Upper lobe of left lung (tissue), 6 donors: ENCODE measurements at regions not wholly inside any gene's neighbourhood (a gene's known extent, or its start where the extent isn't known, plus 50 kb on each side); places are given as distances from the start of the nearest gene placed in this dataset.

Source experiments
- ATAC-seq, 2 donors: fragments of 200-7000 bp; cut with Tn5 transposase; one replicate each; pipeline ENCODE4 v1.9.1; 2022; ENCODE audit warnings: mild to moderate bottlenecking in 2 of 2, moderate library complexity in 2 of 2; ENCODE audit not compliant: low FRiP score in 2 of 2
- DNase-seq, 2 donors: peaks; one replicate each; pipeline ENCODE4 v3.0.0-alpha.2; 2019 to 2020
- H3K27ac ChIP-seq, 4 donors: fragments of 200-600 bp; sonication (generic); one replicate each; pipeline ENCODE4 v1.5.1; 2016 to 2019
- H3K27me3 ChIP-seq, 4 donors: fragments of 200-600 bp; sonication (generic); one replicate each; pipeline ENCODE4 v1.5.1; 2017 to 2019
- H3K36me3 ChIP-seq, 4 donors: fragments of 200-600 bp; sonication (generic); one replicate each; pipeline ENCODE4 v1.5.1; 2016 to 2019
- H3K4me1 ChIP-seq, 4 donors: fragments of 200-600 bp; sonication (generic); one replicate each; pipeline ENCODE4 v1.5.1; 2018 to 2019
- H3K4me3 ChIP-seq, 4 donors: fragments of 200-600 bp; sonication (generic); one replicate each; pipeline ENCODE4 v1.5.1; 2017 to 2019; ENCODE audit warnings: mild to moderate bottlenecking in 2 of 4, moderate library complexity in 1 of 4
- H3K9me3 ChIP-seq, 4 donors: fragments of 200-600 bp; sonication (generic); one replicate each; pipeline ENCODE4 v1.5.1; 2018 to 2019
- CTCF ChIP-seq, 6 experiments: fragments of 450-650 bp in 4 of 6; fragments of 200-600 bp in 2 of 6; sonication (generic) in 2 of 6; IDR thresholded peaks; one replicate each; pipeline ENCODE4 v1.5.1; 2016 to 2019; ENCODE audit warnings: antibody characterized with exemption in 6 of 6
- EP300 ChIP-seq, 4 donors: sonication (generic); formaldehyde crosslinking; IDR thresholded peaks; one replicate each; pipeline ENCODE4 v1.5.1; 2017; ENCODE audit warnings: antibody characterized with exemption in 4 of 4, control low read depth in 2 of 4
- POLR2A ChIP-seq, 4 donors: fragments of 450-650 bp; IDR thresholded peaks; one replicate each; pipeline ENCODE4 v1.5.1; 2016 to 2017; ENCODE audit warnings: antibody characterized with exemption in 4 of 4, mild to moderate bottlenecking in 2 of 4
- POLR2AphosphoS5 ChIP-seq, 2 donors: sonication (generic); formaldehyde crosslinking; IDR thresholded peaks; one replicate each; pipeline ENCODE4 v1.5.1; 2017; ENCODE audit warnings: antibody characterized with exemption in 2 of 2
- WGBS, 2 donors: methylation state at CpG; one replicate each; pipeline ENCODE4 v1.1.5; 2017 to 2018; 5-methylcytosine and 5-hydroxymethylcytosine counted together
- donor health status: DM: no; HTN: no; CAD: no; lungs with moderate emphysema.
- donor health status: DM: no; HTN: yes; CAD: no; lungs with severe emphysema.

GRCh38 chr9:120259100-120259499 is 320.9 kb downstream of the CDK5RAP2 start:
- WGBS, 2 donors, result 96 to 100% methylated on average over 1 of the region's 1 CpG
- H3K4me3 ChIP-seq, result no peak overlapping the region
- H3K9me3 ChIP-seq, result no peaks in the 10 kb centered on the region
- ATAC-seq, result no peak
- TF ChIP-seq POLR2A (IDR thresholded peaks at IDR 0.05) (no peak), EP300 (IDR thresholded peaks at IDR 0.05) (no peak), CTCF (IDR thresholded peaks at IDR 0.05) (no peak), POLR2AphosphoS5 (IDR thresholded peaks at IDR 0.05) (no peak)
- no peaks in the 10 kb centered on the region for H3K27me3 ChIP-seq
- no peak overlapping the region for H3K27ac ChIP-seq
- no peaks in the 10 kb centered on the region for H3K36me3 ChIP-seq
- no peak for DNase-seq
- no peaks in the 10 kb centered on the region for H3K4me1 ChIP-seq

- no peak overlapping the region for H3K27ac ChIP-seq
- 71 to 73% methylated on average over 3 of the region's 3 CpGs for WGBS, 2 donors
- TF ChIP-seq CTCF (IDR thresholded peaks at IDR 0.05) (no peak), POLR2A (IDR thresholded peaks at IDR 0.05) (no peak), POLR2AphosphoS5 (IDR thresholded peaks at IDR 0.05) (no peak), EP300 (IDR thresholded peaks at IDR 0.05) (no peak)
- H3K4me3 ChIP-seq, result no peak overlapping the region
- DNase-seq (no peak), ATAC-seq (no peak)
- no peaks in the 10 kb centered on the region for H3K27me3 ChIP-seq
- no peaks in the 10 kb centered on the region for H3K9me3 ChIP-seq
- H3K36me3 ChIP-seq, result no peaks in the 10 kb centered on the region
- H3K4me1 ChIP-seq, result no peaks in the 10 kb centered on the region
Measured at GRCh38 chr9:120258096-120258495, 321.9 kb downstream of the CDK5RAP2 start.

- 72 to 81% methylated on average over 6 of the region's 6 CpGs for WGBS, 2 donors
- DNase-seq (no peak), ATAC-seq (no peak)
- no peaks in the 10 kb centered on the region for H3K9me3 ChIP-seq
- H3K4me3 ChIP-seq, result no peak overlapping the region
- H3K36me3 ChIP-seq, result no peaks in the 10 kb centered on the region
- TF ChIP-seq CTCF (IDR thresholded peaks at IDR 0.05) (no peak), POLR2AphosphoS5 (IDR thresholded peaks at IDR 0.05) (no peak), POLR2A (IDR thresholded peaks at IDR 0.05) (no peak), EP300 (IDR thresholded peaks at IDR 0.05) (no peak)
- no peaks in the 10 kb centered on the region for H3K4me1 ChIP-seq
- H3K27me3 ChIP-seq, result no peaks in the 10 kb centered on the region
- no peak overlapping the region for H3K27ac ChIP-seq
Measured at GRCh38 chr9:120257483-120257882, 322.5 kb downstream of the CDK5RAP2 start.

- H3K9me3 ChIP-seq, result no peaks in the 10 kb centered on the region
- no peaks in the 10 kb centered on the region for H3K4me1 ChIP-seq
- ATAC-seq (no peak), DNase-seq (no peak)
- H3K27me3 ChIP-seq, result no peaks in the 10 kb centered on the region
- H3K4me3 ChIP-seq, result no peak overlapping the region
- TF ChIP-seq EP300 (IDR thresholded peaks at IDR 0.05), result no peak
- no peak for TF ChIP-seq POLR2A (IDR thresholded peaks at IDR 0.05)
- TF ChIP-seq POLR2AphosphoS5 (IDR thresholded peaks at IDR 0.05), result no peak
- TF ChIP-seq CTCF (IDR thresholded peaks at IDR 0.05), result no peak
- no peaks in the 10 kb centered on the region for H3K36me3 ChIP-seq
- no peak overlapping the region for H3K27ac ChIP-seq
Measured at GRCh38 chr9:120256146-120256545, 323.8 kb downstream of the CDK5RAP2 start.

- WGBS, 2 donors, result 20 to 23% methylated on average over 2 of the region's 2 CpGs
- H3K36me3 ChIP-seq, result no peaks in the 10 kb centered on the region
Measured at GRCh38 chr9:120252248-120252647, 327.7 kb downstream of the CDK5RAP2 start.

More at GRCh38 chr9:120252248-120252647, 327.7 kb downstream of the CDK5RAP2 start:
- ATAC-seq (no peak), DNase-seq (no peak)
- Histone ChIP-seq H3K27me3 (no peaks in the 10 kb centered on the region), H3K9me3 (no peaks in the 10 kb centered on the region), H3K4me3 (no peak overlapping the region), H3K27ac (no peak overlapping the region), H3K4me1 (no peaks in the 10 kb centered on the region)
- TF ChIP-seq EP300 (IDR thresholded peaks at IDR 0.05) (no peak), POLR2A (IDR thresholded peaks at IDR 0.05) (no peak)
